ENCODE measurements at regions not wholly inside any gene's neighbourhood (a gene's known extent, or its start where the extent isn't known, plus 50 kb on each side); places are given as distances from the start of the nearest gene placed in this dataset.
"Not testable (repeated sequence)": the region's sequence is repeated elsewhere in the genome, so short reads cannot be mapped to it uniquely, and the experiment has no call there.

GRCh38 chr4:69019538-69020461, 68.2 kb upstream of the UGT2A3 start (continued):
- TF ChIP-seq, protein P1, sequence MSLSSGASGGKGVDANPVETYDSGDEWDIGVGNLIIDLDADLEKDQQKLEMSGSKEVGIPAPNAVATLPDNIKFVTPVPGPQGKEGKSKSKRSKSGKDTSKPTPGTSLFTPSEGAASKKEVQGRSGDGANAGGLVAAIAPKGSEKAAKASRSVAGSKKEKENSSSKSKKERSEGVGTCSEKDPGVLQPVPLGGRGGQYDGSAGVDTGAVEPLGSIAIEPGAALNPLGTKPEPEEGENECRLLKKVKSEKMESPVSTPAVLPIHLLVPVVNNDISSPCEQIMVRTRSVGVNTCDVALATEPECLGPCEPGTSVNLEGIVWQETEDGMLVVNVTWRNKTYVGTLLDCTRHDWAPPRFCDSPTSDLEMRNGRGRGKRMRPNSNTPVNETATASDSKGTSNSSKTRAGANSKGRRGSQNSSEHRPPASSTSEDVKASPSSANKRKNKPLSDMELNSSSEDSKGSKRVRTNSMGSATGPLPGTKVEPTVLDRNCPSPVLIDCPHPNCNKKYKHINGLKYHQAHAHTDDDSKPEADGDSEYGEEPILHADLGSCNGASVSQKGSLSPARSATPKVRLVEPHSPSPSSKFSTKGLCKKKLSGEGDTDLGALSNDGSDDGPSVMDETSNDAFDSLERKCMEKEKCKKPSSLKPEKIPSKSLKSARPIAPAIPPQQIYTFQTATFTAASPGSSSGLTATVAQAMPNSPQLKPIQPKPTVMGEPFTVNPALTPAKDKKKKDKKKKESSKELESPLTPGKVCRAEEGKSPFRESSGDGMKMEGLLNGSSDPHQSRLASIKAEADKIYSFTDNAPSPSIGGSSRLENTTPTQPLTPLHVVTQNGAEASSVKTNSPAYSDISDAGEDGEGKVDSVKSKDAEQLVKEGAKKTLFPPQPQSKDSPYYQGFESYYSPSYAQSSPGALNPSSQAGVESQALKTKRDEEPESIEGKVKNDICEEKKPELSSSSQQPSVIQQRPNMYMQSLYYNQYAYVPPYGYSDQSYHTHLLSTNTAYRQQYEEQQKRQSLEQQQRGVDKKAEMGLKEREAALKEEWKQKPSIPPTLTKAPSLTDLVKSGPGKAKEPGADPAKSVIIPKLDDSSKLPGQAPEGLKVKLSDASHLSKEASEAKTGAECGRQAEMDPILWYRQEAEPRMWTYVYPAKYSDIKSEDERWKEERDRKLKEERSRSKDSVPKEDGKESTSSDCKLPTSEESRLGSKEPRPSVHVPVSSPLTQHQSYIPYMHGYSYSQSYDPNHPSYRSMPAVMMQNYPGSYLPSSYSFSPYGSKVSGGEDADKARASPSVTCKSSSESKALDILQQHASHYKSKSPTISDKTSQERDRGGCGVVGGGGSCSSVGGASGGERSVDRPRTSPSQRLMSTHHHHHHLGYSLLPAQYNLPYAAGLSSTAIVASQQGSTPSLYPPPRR (CRISPR knock-in tag; IDR thresholded peaks at IDR 0.05; ENCODE audit: borderline replicate concordance) = peak; percentile 44; the same call in 1 of the 2 replicates
- TF ChIP-seq RBFOX2 (IDR thresholded peaks at IDR 0.05; ENCODE audit: low read depth, low read length) (peak; percentile 69), MED1 (CRISPR knock-in tag; IDR thresholded peaks at IDR 0.05) (peak; percentile 96), NR2F6 (IDR thresholded peaks at IDR 0.05) (peak; percentile 67; the same call in 1 of the 2 replicates), THRA (CRISPR knock-in tag; IDR thresholded peaks at IDR 0.05; ENCODE audit: borderline replicate concordance) (0 out of 2 replicates have a peak, but pooled peaks have one; percentile 29), TBX2 (CRISPR knock-in tag; IDR thresholded peaks at IDR 0.05; ENCODE audit: borderline replicate concordance) (0 out of 2 replicates have a peak, but pooled peaks have one; percentile 15), YEATS4 (CRISPR knock-in tag; IDR thresholded peaks at IDR 0.05; ENCODE audit: borderline replicate concordance) (peak; percentile 30; the same call in 1 of the 2 replicates), FOXJ3 (CRISPR knock-in tag; IDR thresholded peaks at IDR 0.05; ENCODE audit: borderline replicate concordance) (peak; percentile 94), HOXA3 (CRISPR knock-in tag; IDR thresholded peaks at IDR 0.05) (peak; percentile 46), KLF16 (CRISPR knock-in tag; IDR thresholded peaks at IDR 0.05) (peak in 1 of 2 experiments; percentile 20; a peak in 1 of 4 replicates), HOXA7 (CRISPR knock-in tag; IDR thresholded peaks at IDR 0.05) (0 out of 2 replicates have a peak, but pooled peaks have one; percentile 22), TEF (CRISPR knock-in tag; IDR thresholded peaks at IDR 0.05) (0 out of 2 replicates have a peak, but pooled peaks have one; percentile 34)
- not testable (repeated sequence) for TF ChIP-seq NR2F6 (CRISPR knock-in tag; IDR thresholded peaks at IDR 0.05)
- TF ChIP-seq, protein P2, sequence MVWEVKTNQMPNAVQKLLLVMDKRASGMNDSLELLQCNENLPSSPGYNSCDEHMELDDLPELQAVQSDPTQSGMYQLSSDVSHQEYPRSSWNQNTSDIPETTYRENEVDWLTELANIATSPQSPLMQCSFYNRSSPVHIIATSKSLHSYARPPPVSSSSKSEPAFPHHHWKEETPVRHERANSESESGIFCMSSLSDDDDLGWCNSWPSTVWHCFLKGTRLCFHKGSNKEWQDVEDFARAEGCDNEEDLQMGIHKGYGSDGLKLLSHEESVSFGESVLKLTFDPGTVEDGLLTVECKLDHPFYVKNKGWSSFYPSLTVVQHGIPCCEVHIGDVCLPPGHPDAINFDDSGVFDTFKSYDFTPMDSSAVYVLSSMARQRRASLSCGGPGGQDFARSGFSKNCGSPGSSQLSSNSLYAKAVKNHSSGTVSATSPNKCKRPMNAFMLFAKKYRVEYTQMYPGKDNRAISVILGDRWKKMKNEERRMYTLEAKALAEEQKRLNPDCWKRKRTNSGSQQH (CRISPR knock-in tag; IDR thresholded peaks at IDR 0.05; ENCODE audit: low read depth) = peak; percentile 54; the same call in 1 of the 2 replicates
- TF ChIP-seq, protein P3, sequence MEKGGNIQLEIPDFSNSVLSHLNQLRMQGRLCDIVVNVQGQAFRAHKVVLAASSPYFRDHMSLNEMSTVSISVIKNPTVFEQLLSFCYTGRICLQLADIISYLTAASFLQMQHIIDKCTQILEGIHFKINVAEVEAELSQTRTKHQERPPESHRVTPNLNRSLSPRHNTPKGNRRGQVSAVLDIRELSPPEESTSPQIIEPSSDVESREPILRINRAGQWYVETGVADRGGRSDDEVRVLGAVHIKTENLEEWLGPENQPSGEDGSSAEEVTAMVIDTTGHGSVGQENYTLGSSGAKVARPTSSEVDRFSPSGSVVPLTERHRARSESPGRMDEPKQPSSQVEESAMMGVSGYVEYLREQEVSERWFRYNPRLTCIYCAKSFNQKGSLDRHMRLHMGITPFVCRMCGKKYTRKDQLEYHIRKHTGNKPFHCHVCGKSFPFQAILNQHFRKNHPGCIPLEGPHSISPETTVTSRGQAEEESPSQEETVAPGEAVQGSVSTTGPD (CRISPR knock-in tag; IDR thresholded peaks at IDR 0.05) = 0 out of 2 replicates have a peak, but pooled peaks have one; percentile 35

Data from HepG2 (cell line).